K562 (cell line): ENCODE measurements at regions not wholly inside any gene's neighbourhood (a gene's known extent, or its start where the extent isn't known, plus 50 kb on each side); places are given as distances from the start of the nearest gene placed in this dataset.

Experiments
- ATAC-seq: fragments of 200-7000 bp; cut with Tn5 transposase; 3 replicates; pipeline ENCODE4 v1.9.1; 2020; ENCODE audit warnings: moderate library complexity
- BruUV-seq: library from RNA; stranded (reverse); fragments of 400-500 nt; replicated peaks from 2 replicates; lab custom pipeline; 2021; lab: Mats Ljungman, UMichigan
- CTCF ChIA-PET: fragments of 300-600 bp; formaldehyde crosslinking; extraction: SDS; loops from one replicate; lab custom pipeline; 2021; ENCODE audit warnings: low intra/inter-chr PET ratio; lab: Yijun Ruan, JAX
- POLR2A ChIA-PET: fragments of 300-600, 350-650 bp; sonication (Branson Sonifier 250); formaldehyde crosslinking; extraction: SDS; loops from one replicate; lab custom pipeline; 2021; ENCODE audit warnings: antibody characterized with exemption, inconsistent platforms; lab: Yijun Ruan, JAX
- DNase-seq, 4 experiments: peaks; one replicate each; pipeline versions ENCODE4 v3.0.0 to v3.0.0-alpha.2; 2011 to 2018; ENCODE audit warnings: low spot score in 3 of 4, mixed read lengths in 3 of 4; ENCODE audit errors: extremely low read depth in 1 of 4
- FAIRE-seq: peaks from 2 replicates; lab custom pipeline; 2011; peaks lifted over from hg19 to GRCh38; lab: Jason Lieb, UNC
- H2AFZ ChIP-seq: 2 replicates; pipeline ENCODE4 v1.6.0; 2011; ENCODE audit warnings: low read depth, low read length, control low read depth, inconsistent platforms
- H3K27ac ChIP-seq: fragments of 200-600 bp; 3 replicates; pipeline ENCODE4 v1.8.0; 2011; ENCODE audit warnings: low read depth, mild to moderate bottlenecking, control low read depth, inconsistent platforms, low read length, moderate library complexity, mixed read lengths; ENCODE audit errors: extremely low read depth
- H3K27me3 ChIP-seq, 2 experiments: fragments of 300-600 bp in 1 of 2; 2 replicates in 1 of 2; 3 replicates in 1 of 2; pipeline versions ENCODE4 v1.6.0 to v1.8.0; 2011; ENCODE audit warnings: inconsistent platforms in 2 of 2, low read length in 2 of 2, mild to moderate bottlenecking in 1 of 2, mixed read lengths in 1 of 2, moderate library complexity in 1 of 2; ENCODE audit not compliant: control insufficient read depth in 2 of 2, insufficient read depth in 2 of 2
- H3K36me3 ChIP-seq: fragments of 300-600 bp; 3 replicates; pipeline ENCODE4 v1.8.0; 2011; ENCODE audit warnings: mild to moderate bottlenecking, low read length, inconsistent platforms; ENCODE audit not compliant: control insufficient read depth, insufficient read depth
- H3K4me1 ChIP-seq, 2 experiments: fragments of 200-600 bp in 1 of 2; replicated peaks in 1 of 2; 2 replicates in 1 of 2; 3 replicates in 1 of 2; pipeline versions ENCODE4 v1.5.1 to v1.8.0; 2011; ENCODE audit warnings: inconsistent platforms in 2 of 2, low read length in 2 of 2, mild to moderate bottlenecking in 1 of 2, mixed read lengths in 1 of 2, moderate library complexity in 1 of 2; ENCODE audit not compliant: control insufficient read depth in 2 of 2, insufficient read depth in 2 of 2
- H3K4me2 ChIP-seq: 2 replicates; pipeline ENCODE4 v1.6.1; 2011; ENCODE audit warnings: low read length, control low read depth, inconsistent platforms, mixed read lengths; ENCODE audit not compliant: insufficient read depth
- H3K4me3 ChIP-seq: fragments of 200-600 bp; sonication (generic), shearing (Covaris generic); 2 replicates; pipeline ENCODE4 v1.5.1; 2016; ENCODE audit warnings: control low read depth, inconsistent platforms
- H3K79me2 ChIP-seq: fragments of 200-600 bp; 3 replicates; pipeline ENCODE4 v1.8.0; 2011; ENCODE audit warnings: low read length, inconsistent platforms; ENCODE audit not compliant: control insufficient read depth, insufficient read depth
- H3K9ac ChIP-seq, 2 experiments: 2 replicates each; pipeline versions ENCODE4 v1.6.0 to v1.6.1; 2011; ENCODE audit warnings: low read depth in 2 of 2, low read length in 2 of 2, control low read depth in 1 of 2, inconsistent platforms in 1 of 2, mild to moderate bottlenecking in 1 of 2, mixed read lengths in 1 of 2; ENCODE audit not compliant: insufficient read depth in 1 of 2
- H3K9me1 ChIP-seq: one replicate; pipeline ENCODE4 v1.6.0; 2011; ENCODE audit warnings: inconsistent platforms, mild to moderate bottlenecking, low read length, moderate library complexity; ENCODE audit not compliant: control insufficient read depth, insufficient read depth
- H3K9me3 ChIP-seq: replicated peaks from 2 replicates; pipeline ENCODE4 v1.5.1; 2011; ENCODE audit warnings: low read depth, low read length, inconsistent platforms; ENCODE audit not compliant: control insufficient read depth, insufficient read depth
- H4K20me1 ChIP-seq: replicated peaks from 2 replicates; pipeline ENCODE4 v1.6.1; 2011; ENCODE audit warnings: low read length, inconsistent platforms, mixed read lengths; ENCODE audit not compliant: control insufficient read depth, insufficient read depth
- KAT8 ChIP-seq: fragments of 450-650 bp; IDR thresholded peaks from 2 replicates; pipeline ENCODE4 v1.6.1; 2016; ENCODE audit warnings: low read depth, mild to moderate bottlenecking
- LCOR ChIP-seq: sonication (generic); formaldehyde crosslinking; IDR thresholded peaks from 2 replicates; pipeline ENCODE4 v1.8.0; 2022; ENCODE audit warnings: mild to moderate bottlenecking, missing genetic modification reagents
- in situ Hi-C: fragments of 300-500 bp; cut with MboI; formaldehyde crosslinking; loops from 4 replicates; pipeline ENCODE4 v1.15.0; 2018; ENCODE audit warnings: inconsistent platforms, mixed read lengths
- intact Hi-C: fragments of 100-400 bp; cut with micrococcal nuclease; formaldehyde crosslinking; loops from 2 replicates; pipeline ENCODE4 v1.14.2; 2022
- TF ChIP-seq, protein P1 (sequence below): fragments of 450-650 bp; IDR thresholded peaks from 2 replicates; pipeline ENCODE4 v1.6.1; 2016; ENCODE audit warnings: mild to moderate bottlenecking
- TF ChIP-seq, protein P2 (sequence below): fragments of 250-450 bp; sonication (Bioruptor Pico); IDR thresholded peaks from 2 replicates; pipeline ENCODE4 v1.4.0; 2020; ENCODE audit warnings: mild to moderate bottlenecking, moderate library complexity

DNA sequence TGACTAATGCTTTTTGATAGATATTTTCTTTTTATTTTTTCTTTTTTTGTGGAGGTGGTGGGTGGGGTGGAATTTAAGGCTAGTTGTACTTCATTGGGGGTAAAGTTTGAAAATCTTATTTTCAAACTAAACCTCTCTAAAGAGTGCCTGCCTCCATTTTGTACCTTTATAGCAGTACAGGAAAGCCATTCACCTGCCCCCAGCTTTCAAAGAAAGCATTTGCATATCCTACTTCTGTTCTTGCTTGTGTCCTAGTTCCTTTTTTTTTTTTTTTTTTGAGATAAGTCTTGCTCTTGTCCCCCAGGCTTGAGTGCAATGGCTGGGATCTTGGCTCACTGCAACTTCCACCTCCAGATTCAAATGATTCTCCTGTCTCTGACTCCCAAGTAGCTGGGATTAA, 766.2 kb upstream of the LRRC4C start:
- CTCF ChIA-PET = no interaction called here
- TF ChIP-seq KAT8 (no peak), LCOR (CRISPR knock-in tag) (no peak)
- TF ChIP-seq, protein P1, sequence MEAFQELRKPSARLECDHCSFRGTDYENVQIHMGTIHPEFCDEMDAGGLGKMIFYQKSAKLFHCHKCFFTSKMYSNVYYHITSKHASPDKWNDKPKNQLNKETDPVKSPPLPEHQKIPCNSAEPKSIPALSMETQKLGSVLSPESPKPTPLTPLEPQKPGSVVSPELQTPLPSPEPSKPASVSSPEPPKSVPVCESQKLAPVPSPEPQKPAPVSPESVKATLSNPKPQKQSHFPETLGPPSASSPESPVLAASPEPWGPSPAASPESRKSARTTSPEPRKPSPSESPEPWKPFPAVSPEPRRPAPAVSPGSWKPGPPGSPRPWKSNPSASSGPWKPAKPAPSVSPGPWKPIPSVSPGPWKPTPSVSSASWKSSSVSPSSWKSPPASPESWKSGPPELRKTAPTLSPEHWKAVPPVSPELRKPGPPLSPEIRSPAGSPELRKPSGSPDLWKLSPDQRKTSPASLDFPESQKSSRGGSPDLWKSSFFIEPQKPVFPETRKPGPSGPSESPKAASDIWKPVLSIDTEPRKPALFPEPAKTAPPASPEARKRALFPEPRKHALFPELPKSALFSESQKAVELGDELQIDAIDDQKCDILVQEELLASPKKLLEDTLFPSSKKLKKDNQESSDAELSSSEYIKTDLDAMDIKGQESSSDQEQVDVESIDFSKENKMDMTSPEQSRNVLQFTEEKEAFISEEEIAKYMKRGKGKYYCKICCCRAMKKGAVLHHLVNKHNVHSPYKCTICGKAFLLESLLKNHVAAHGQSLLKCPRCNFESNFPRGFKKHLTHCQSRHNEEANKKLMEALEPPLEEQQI = no peak
- TF ChIP-seq, protein P2, sequence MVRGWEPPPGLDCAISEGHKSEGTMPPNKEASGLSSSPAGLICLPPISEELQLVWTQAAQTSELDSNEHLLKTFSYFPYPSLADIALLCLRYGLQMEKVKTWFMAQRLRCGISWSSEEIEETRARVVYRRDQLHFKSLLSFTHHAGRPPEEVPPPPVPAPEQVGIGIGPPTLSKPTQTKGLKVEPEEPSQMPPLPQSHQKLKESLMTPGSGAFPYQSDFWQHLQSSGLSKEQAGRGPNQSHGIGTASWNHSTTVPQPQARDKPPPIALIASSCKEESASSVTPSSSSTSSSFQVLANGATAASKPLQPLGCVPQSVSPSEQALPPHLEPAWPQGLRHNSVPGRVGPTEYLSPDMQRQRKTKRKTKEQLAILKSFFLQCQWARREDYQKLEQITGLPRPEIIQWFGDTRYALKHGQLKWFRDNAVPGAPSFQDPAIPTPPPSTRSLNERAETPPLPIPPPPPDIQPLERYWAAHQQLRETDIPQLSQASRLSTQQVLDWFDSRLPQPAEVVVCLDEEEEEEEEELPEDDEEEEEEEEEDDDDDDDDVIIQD (CRISPR knock-in tag) = no peak
- POLR2A ChIA-PET = no interaction called here
- in situ Hi-C loops (no loop called here), intact Hi-C loops (no loop called here)
- Histone ChIP-seq H3K27ac (no peak overlapping the region), H3K9me1 (no peaks in the 10 kb centered on the region), H3K9ac (no peak overlapping the region), H3K4me2 (no peak overlapping the region), H3K4me1 (no peaks in the 10 kb centered on the region), H3K36me3 (no peaks in the 10 kb centered on the region), H3K9me3 (no peaks in the 10 kb centered on the region; the same call in 1 of the 2 replicates), H3K4me3 (no peak overlapping the region), H3K27me3 (no peaks in the 10 kb centered on the region), H3K79me2 (no peaks in the 10 kb centered on the region), H2AFZ (no peak overlapping the region), H4K20me1 (no peaks in the 10 kb centered on the region)
- ATAC-seq (no peak), FAIRE-seq (no peak), DNase-seq (no peak)
- BruUV-seq = no TSS peak
